SK-N-SH (cell line): ENCODE measurements at regions not wholly inside any gene's neighbourhood (a gene's known extent, or its start where the extent isn't known, plus 50 kb on each side); places are given as distances from the start of the nearest gene placed in this dataset.

Experiments used
- CTCF ChIA-PET: fragments of 300-600, 350-600 bp; formaldehyde crosslinking; extraction: SDS; loops from one replicate; lab custom pipeline; 2021; lab: Yijun Ruan, JAX
- POLR2A ChIA-PET: fragments of 350-600 bp; sonication (Branson Sonifier 250); formaldehyde crosslinking; extraction: SDS; loops from one replicate; lab custom pipeline; 2020; ENCODE audit warnings: antibody characterized with exemption, inconsistent platforms; lab: Yijun Ruan, JAX
- DNase-seq: peaks from one replicate; pipeline ENCODE4 v3.0.0; 2012
- H2AFZ ChIP-seq: fragments of 200-600 bp; sonication (generic); 2 replicates; pipeline ENCODE4 v1.8.1; 2016; ENCODE audit warnings: antibody characterized with exemption, mild to moderate bottlenecking, low read depth
- H3F3A ChIP-seq: fragments of 200-600 bp; sonication (generic); replicated peaks from 2 replicates; pipeline ENCODE3; 2016; ENCODE audit warnings: antibody characterized with exemption, mild to moderate bottlenecking; ENCODE audit not compliant: insufficient read depth
- H3K27ac ChIP-seq, 2 experiments: fragments of 200-500 bp in 1 of 2; fragments of 200-600 bp in 1 of 2; sonication (Bioruptor generic) in 1 of 2; sonication (generic), shearing (Covaris generic) in 1 of 2; 2 replicates each; pipeline versions ENCODE4 v1.5.1 to v1.6.1; 2014 to 2016; ENCODE audit warnings: low read depth in 2 of 2, inconsistent platforms in 1 of 2, low read length in 1 of 2, mild to moderate bottlenecking in 1 of 2, mixed read lengths in 1 of 2
- H3K27me3 ChIP-seq: fragments of 200-600 bp; sonication (generic), shearing (Covaris generic); 2 replicates; pipeline ENCODE4 v1.6.1; 2016; ENCODE audit warnings: mixed run types; ENCODE audit not compliant: insufficient read depth
- H3K36me3 ChIP-seq, 2 experiments: fragments of 200-500 bp in 1 of 2; fragments of 200-600 bp in 1 of 2; sonication (Bioruptor generic) in 1 of 2; sonication (generic) in 1 of 2; replicated peaks in 1 of 2; 2 replicates each; pipeline versions ENCODE3 to v1.5.1; 2014 to 2016; ENCODE audit warnings: low read length in 1 of 2, mild to moderate bottlenecking in 1 of 2; ENCODE audit not compliant: insufficient read depth in 2 of 2, control insufficient read depth in 1 of 2
- H3K4me1 ChIP-seq, 2 experiments: fragments of 200-500 bp in 1 of 2; fragments of 200-600 bp in 1 of 2; sonication (Bioruptor generic) in 1 of 2; sonication (generic), shearing (Covaris generic) in 1 of 2; 2 replicates each; pipeline versions ENCODE4 v1.5.1 to v1.6.1; 2014 to 2016; ENCODE audit warnings: low read depth in 1 of 2, low read length in 1 of 2, mixed run types in 1 of 2; ENCODE audit not compliant: insufficient read depth in 2 of 2, control insufficient read depth in 1 of 2
- H3K4me2 ChIP-seq: fragments of 200-600 bp; sonication (generic), shearing (Covaris generic); 2 replicates; pipeline ENCODE4 v1.6.1; 2017; ENCODE audit warnings: mixed run types
- H3K4me3 ChIP-seq, 2 experiments: fragments of 200-500 bp in 1 of 2; fragments of 200-600 bp in 1 of 2; sonication (Bioruptor generic) in 1 of 2; sonication (generic), shearing (Covaris generic) in 1 of 2; 2 replicates each; pipeline versions ENCODE4 v1.5.1 to v1.8.1; 2014 to 2016; ENCODE audit warnings: low read depth in 2 of 2, inconsistent platforms in 1 of 2, low read length in 1 of 2, mild to moderate bottlenecking in 1 of 2, mixed read lengths in 1 of 2, moderate library complexity in 1 of 2
- H3K79me2 ChIP-seq: fragments of 200-600 bp; sonication (generic); 2 replicates; pipeline ENCODE4 v1.8.1; 2017; ENCODE audit warnings: mild to moderate bottlenecking; ENCODE audit not compliant: insufficient read depth
- H3K9ac ChIP-seq: fragments of 200-600 bp; sonication (generic); 2 replicates; pipeline ENCODE4 v1.6.1; 2017; ENCODE audit warnings: mixed run types
- H3K9me2 ChIP-seq: fragments of 200-600 bp; sonication (generic); 2 replicates; pipeline ENCODE4 v1.6.1; 2017; ENCODE audit warnings: mixed run types
- H3K9me3 ChIP-seq: fragments of 200-600 bp; sonication (generic); 2 replicates; pipeline ENCODE4 v1.6.1; 2017; ENCODE audit warnings: mixed run types, mild to moderate bottlenecking, moderate library complexity
- H4K20me1 ChIP-seq: fragments of 200-600 bp; sonication (generic); 2 replicates; pipeline ENCODE4 v1.6.1; 2017; ENCODE audit warnings: mild to moderate bottlenecking, mixed run types; ENCODE audit not compliant: insufficient read depth
- CHD2 ChIP-seq: fragments of 150-350 bp; IDR thresholded peaks from 2 replicates; pipeline ENCODE4 v1.6.1; 2018; ENCODE audit warnings: low read length; ENCODE audit not compliant: partially characterized antibody
- EP300 ChIP-seq, 2 experiments: IDR thresholded peaks; 2 replicates each; pipeline versions ENCODE4 v1.4.0 to v1.6.1; 2012; ENCODE audit warnings: borderline replicate concordance in 1 of 2, low read depth in 1 of 2, low read length in 1 of 2
- EZH2phosphoT487 ChIP-seq: fragments of 200-600 bp; sonication (generic); IDR thresholded peaks from 2 replicates; pipeline ENCODE4 v1.6.1; 2017; ENCODE audit warnings: low read depth, mixed run types, mild to moderate bottlenecking, antibody characterized with exemption, moderate library complexity, borderline replicate concordance
- FOSL2 ChIP-seq: IDR thresholded peaks from 2 replicates; pipeline ENCODE4 v1.4.0; 2012; ENCODE audit warnings: low read depth, mild to moderate bottlenecking, moderate library complexity, borderline replicate concordance
- FOXJ3 ChIP-seq: sonication (generic); formaldehyde crosslinking; IDR thresholded peaks from 2 replicates; pipeline ENCODE4 v1.5.1; 2020; ENCODE audit warnings: mild to moderate bottlenecking, missing genetic modification reagents
- IRF3 ChIP-seq: fragments of 150-350 bp; IDR thresholded peaks from 2 replicates; pipeline ENCODE4 v1.6.1; 2016; ENCODE audit warnings: mild to moderate bottlenecking, low read depth, low read length
- JUND ChIP-seq: IDR thresholded peaks from 2 replicates; pipeline ENCODE4 v1.4.0; 2012
- MAX ChIP-seq: IDR thresholded peaks from 2 replicates; pipeline ENCODE4 v1.4.0; 2012; ENCODE audit warnings: low read depth
- MXI1 ChIP-seq: IDR thresholded peaks from 2 replicates; pipeline ENCODE4 v1.6.1; 2012; ENCODE audit warnings: mild to moderate bottlenecking, low read depth, low read length, improper control_type of control experiment
- NRF1 ChIP-seq: IDR thresholded peaks from 2 replicates; pipeline ENCODE4 v1.6.1; 2012; ENCODE audit warnings: low read depth, mild to moderate bottlenecking, low read length
- POLR2AphosphoS5 ChIP-seq: IDR thresholded peaks from 2 replicates; pipeline ENCODE4 v1.6.1; 2012; ENCODE audit warnings: low read depth, low read length
- RCOR1 ChIP-seq: fragments of 150-350 bp; IDR thresholded peaks from 2 replicates; pipeline ENCODE4 v1.6.1; 2017; ENCODE audit warnings: antibody characterized with exemption, low read length
- RXRA ChIP-seq: IDR thresholded peaks from 2 replicates; pipeline ENCODE4 v1.4.0; 2012; ENCODE audit warnings: low read depth, mild to moderate bottlenecking, borderline replicate concordance
- SIN3A ChIP-seq: IDR thresholded peaks from 2 replicates; pipeline ENCODE4 v1.6.1; 2012; ENCODE audit warnings: low read depth, mild to moderate bottlenecking, low read length, moderate library complexity, borderline replicate concordance
- SMC3 ChIP-seq: IDR thresholded peaks from 2 replicates; pipeline ENCODE4 v1.6.1; 2012; ENCODE audit warnings: low read depth, low read length, improper control_type of control experiment
- TCF12 ChIP-seq: IDR thresholded peaks from 2 replicates; pipeline ENCODE4 v1.4.0; 2012
- USF2 ChIP-seq: fragments of 150-350 bp; IDR thresholded peaks from 2 replicates; pipeline ENCODE4 v1.6.1; 2017; ENCODE audit warnings: antibody characterized with exemption, low read length, low read depth, borderline replicate concordance
- WGBS: methylation state at CpG from one replicate; pipeline ENCODE4 v1.1.6; 2017; ENCODE audit warnings: low lambda C conversion rate; 5-methylcytosine and 5-hydroxymethylcytosine counted together
- TF ChIP-seq, protein P1 (sequence below): IDR thresholded peaks from 2 replicates; pipeline ENCODE4; 2012
- TF ChIP-seq, protein P2 (sequence below): IDR thresholded peaks from 2 replicates; pipeline ENCODE4 v1.4.0; 2012; ENCODE audit warnings: low read depth, borderline replicate concordance

DNA sequence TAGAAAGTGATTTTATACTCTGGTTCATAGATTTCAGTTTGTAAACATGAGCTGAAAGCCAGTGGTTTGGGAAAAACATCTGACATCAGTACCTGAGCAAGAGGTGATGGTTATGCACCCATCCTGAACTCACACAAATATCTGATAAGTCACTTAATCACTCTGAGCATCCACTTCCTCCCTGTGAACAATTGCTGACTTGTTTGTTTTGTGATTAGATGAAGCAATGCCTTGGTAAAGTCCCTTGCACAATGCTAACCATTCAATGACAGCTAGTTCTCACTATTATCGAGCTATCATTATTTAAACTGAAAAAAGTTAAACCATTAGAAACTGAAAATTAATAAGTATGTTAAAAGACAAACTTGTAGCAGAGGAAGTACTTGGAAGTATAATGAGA is 303.0 kb downstream of the PLOD2 start:
- CTCF ChIA-PET: no interaction called here
- Histone ChIP-seq H3K27me3 (no peaks in the 10 kb centered on the region), H3K4me1 (no peaks in the 10 kb centered on the region), H3K27ac (no peak overlapping the region), H3K9me2 (no peaks in the 10 kb centered on the region; the same call in 1 of the 2 replicates), H3K79me2 (no peaks in the 10 kb centered on the region), H3K4me3 (no peak overlapping the region), H3K4me2 (no peak overlapping the region), H3K9ac (no peak overlapping the region), H3K9me3 (no peaks in the 10 kb centered on the region), H3F3A (no peaks in the 10 kb centered on the region), H2AFZ (no peak overlapping the region), H3K36me3 (no peaks in the 10 kb centered on the region), H4K20me1 (no peaks in the 10 kb centered on the region)
- TF ChIP-seq MAX: no peak
- TF ChIP-seq EP300 (IDR thresholded peaks at IDR 0.05; ENCODE audit: borderline replicate concordance in 1 of 2, low read depth in 1 of 2, low read length in 1 of 2): no peak
- TF ChIP-seq, protein P1, sequence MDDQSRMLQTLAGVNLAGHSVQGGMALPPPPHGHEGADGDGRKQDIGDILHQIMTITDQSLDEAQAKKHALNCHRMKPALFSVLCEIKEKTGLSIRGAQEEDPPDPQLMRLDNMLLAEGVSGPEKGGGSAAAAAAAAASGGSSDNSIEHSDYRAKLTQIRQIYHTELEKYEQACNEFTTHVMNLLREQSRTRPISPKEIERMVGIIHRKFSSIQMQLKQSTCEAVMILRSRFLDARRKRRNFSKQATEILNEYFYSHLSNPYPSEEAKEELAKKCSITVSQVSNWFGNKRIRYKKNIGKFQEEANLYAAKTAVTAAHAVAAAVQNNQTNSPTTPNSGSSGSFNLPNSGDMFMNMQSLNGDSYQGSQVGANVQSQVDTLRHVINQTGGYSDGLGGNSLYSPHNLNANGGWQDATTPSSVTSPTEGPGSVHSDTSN: no peak
- no peak for TF ChIP-seq CHD2
- TF ChIP-seq, protein P2, sequence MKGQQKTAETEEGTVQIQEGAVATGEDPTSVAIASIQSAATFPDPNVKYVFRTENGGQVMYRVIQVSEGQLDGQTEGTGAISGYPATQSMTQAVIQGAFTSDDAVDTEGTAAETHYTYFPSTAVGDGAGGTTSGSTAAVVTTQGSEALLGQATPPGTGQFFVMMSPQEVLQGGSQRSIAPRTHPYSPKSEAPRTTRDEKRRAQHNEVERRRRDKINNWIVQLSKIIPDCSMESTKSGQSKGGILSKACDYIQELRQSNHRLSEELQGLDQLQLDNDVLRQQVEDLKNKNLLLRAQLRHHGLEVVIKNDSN: no peak
- no peak for TF ChIP-seq TCF12
- no peak for TF ChIP-seq USF2
- TF ChIP-seq RCOR1: no peak
- TF ChIP-seq JUND: no peak
- TF ChIP-seq FOXJ3 (CRISPR knock-in tag): no peak
- TF ChIP-seq NRF1: no peak
- no peak for TF ChIP-seq EZH2phosphoT487
- TF ChIP-seq FOSL2: no peak
- TF ChIP-seq SIN3A: no peak
- TF ChIP-seq IRF3: no peak
- TF ChIP-seq SMC3: no peak
- TF ChIP-seq RXRA: no peak
- TF ChIP-seq POLR2AphosphoS5: no peak
- no peak for TF ChIP-seq MXI1
- 0% methylated on average over 1 of the region's 1 CpG for WGBS
- no peak for DNase-seq
- POLR2A ChIA-PET: no interaction called here
